T-cell (primary cell): ENCODE measurements at regions not wholly inside any gene's neighbourhood (a gene's known extent, or its start where the extent isn't known, plus 50 kb on each side); places are given as distances from the start of the nearest gene placed in this dataset.
A peak's percentile ranks its signal among the peaks of the same experiment; 100 is the strongest.

Experiments used
- ATAC-seq, 4 experiments: fragments of 200-7000 bp in 3 of 4; fragments of 150-1000 bp in 1 of 4; cut with Tn5 transposase; replicated peaks in 1 of 4; 1 replicate in 3 of 4; 2 replicates in 1 of 4; pipeline ENCODE4 v1.10.0; 2021; ENCODE audit warnings: moderate library complexity in 3 of 4, mild to moderate bottlenecking in 2 of 4, moderate number of reproducible peaks in 1 of 4
- CTCF ChIA-PET, 2 donors: fragments of 300-600 bp; sonication (Branson Sonifier 250); formaldehyde crosslinking; loops; one replicate each; lab custom pipeline; 2022; ENCODE audit warnings: antibody characterized with exemption in 2 of 2; lab: Charles Lee
- POLR2A ChIA-PET, 2 donors: fragments of 300-600 bp; sonication (Branson Sonifier 250); formaldehyde crosslinking; loops; one replicate each; lab custom pipeline; 2022; ENCODE audit warnings: antibody characterized with exemption in 2 of 2; lab: Charles Lee
- DNase-seq, 35 experiments: peaks; one replicate each; pipeline versions ENCODE4 v3.0.0 to v3.0.0-alpha.2; 2013 to 2023
- H3K27ac ChIP-seq: one replicate; pipeline ENCODE4 v1.5.1; 2013; ENCODE audit warnings: low read length
- H3K27me3 ChIP-seq, 2 experiments: replicated peaks in 1 of 2; 1 replicate in 1 of 2; 2 replicates in 1 of 2; pipeline versions ENCODE4 v1.6.1 to v1.7.0; 2013; ENCODE audit warnings: low read length in 1 of 2, mixed read lengths in 1 of 2; ENCODE audit not compliant: control insufficient read depth in 2 of 2, insufficient read depth in 2 of 2; ENCODE audit errors: extremely low read depth in 1 of 2
- H3K36me3 ChIP-seq, 2 donors: 1 replicate in 1 of 2; 2 replicates in 1 of 2; pipeline versions ENCODE4 v1.6.1 to v1.7.0; 2013; ENCODE audit warnings: low read length in 1 of 2; ENCODE audit not compliant: control insufficient read depth in 2 of 2, insufficient read depth in 1 of 2; ENCODE audit errors: extremely low read depth in 1 of 2
- H3K4me1 ChIP-seq, 2 experiments: 1 replicate in 1 of 2; 2 replicates in 1 of 2; pipeline versions ENCODE4 v1.6.1 to v1.7.0; 2013; ENCODE audit warnings: low read length in 2 of 2, mixed read lengths in 1 of 2; ENCODE audit not compliant: insufficient read depth in 2 of 2, control insufficient read depth in 1 of 2; ENCODE audit errors: extremely low read depth in 1 of 2
- H3K4me3 ChIP-seq, 2 donors: 1 replicate in 1 of 2; 2 replicates in 1 of 2; pipeline versions ENCODE4 v1.5.1 to v1.7.0; 2013; ENCODE audit warnings: mild to moderate bottlenecking in 2 of 2, low read length in 1 of 2, moderate library complexity in 1 of 2; ENCODE audit not compliant: control insufficient read depth in 1 of 2; ENCODE audit errors: extremely low read depth in 1 of 2
- H3K9me3 ChIP-seq: 2 replicates; pipeline ENCODE4 v1.7.0; 2013
- H3K27ac Mint-ChIP-seq, 2 donors: one replicate each; pipeline ENCODE4 v1.8.0; 2020 to 2021; ENCODE audit warnings: mild to moderate bottlenecking in 2 of 2, mixed read lengths in 2 of 2
- H3K27me3 Mint-ChIP-seq, 2 donors: one replicate each; pipeline ENCODE4 v1.8.0; 2021 to 2022; ENCODE audit warnings: mixed read lengths in 2 of 2
- H3K36me3 Mint-ChIP-seq: one replicate; pipeline ENCODE4 v1.8.0; 2021; ENCODE audit warnings: mixed read lengths
- H3K4me1 Mint-ChIP-seq, 3 donors: one replicate each; pipeline ENCODE4 v1.8.0; 2020 to 2022; ENCODE audit warnings: mixed read lengths in 3 of 3, mild to moderate bottlenecking in 1 of 3
- H3K4me3 Mint-ChIP-seq, 3 donors: one replicate each; pipeline ENCODE4 v1.8.0; 2020 to 2022; ENCODE audit warnings: mild to moderate bottlenecking in 3 of 3, mixed read lengths in 3 of 3, moderate library complexity in 3 of 3
- H3K9me3 Mint-ChIP-seq, 3 donors: one replicate each; pipeline ENCODE4 v1.8.0; 2020 to 2022; ENCODE audit warnings: mixed read lengths in 3 of 3
- WGBS: methylation state at CpG from one replicate; pipeline ENCODE4 v1.1.5; 2013; ENCODE audit warnings: missing lambda C conversion rate; ENCODE audit not compliant: insufficient coverage; 5-methylcytosine and 5-hydroxymethylcytosine counted together

DNA sequence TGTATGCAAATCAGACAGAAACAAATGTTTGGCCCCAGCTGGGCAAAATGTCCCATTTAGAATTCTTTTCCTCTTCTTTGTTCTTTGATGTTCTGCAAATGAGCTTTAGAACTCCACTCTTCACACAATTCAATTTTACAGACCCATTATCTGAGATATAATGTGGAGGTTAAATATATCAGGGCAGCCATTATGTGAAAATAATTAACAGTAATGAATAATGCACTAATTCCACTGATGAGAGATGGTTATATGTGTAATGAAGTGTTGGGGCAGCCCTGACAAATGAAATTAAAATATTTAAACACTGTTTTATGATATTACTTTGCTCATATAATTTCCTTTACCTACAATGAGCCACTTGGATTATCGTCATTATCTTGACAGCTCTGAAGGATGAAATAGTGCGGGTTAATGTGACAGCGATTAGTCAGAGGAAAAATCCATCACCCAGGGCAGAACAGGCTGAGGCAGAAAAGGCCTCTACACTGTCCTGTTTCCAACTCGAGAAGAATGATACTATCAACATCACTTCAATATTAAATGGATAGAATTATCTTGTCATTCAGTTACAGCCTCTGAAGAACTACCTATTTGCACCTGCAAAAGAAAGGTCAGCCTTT, 321.1 kb downstream of the RBM26 start:
- Histone ChIP-seq H3K9me3 (no peaks in the 10 kb centered on the region), H3K36me3 (no peaks in the 10 kb centered on the region), H3K27me3 (no peaks in the 10 kb centered on the region), H3K4me3 (no peak overlapping the region), H3K27ac (no peak overlapping the region), H3K4me1 (no peaks in the 10 kb centered on the region)
- H3K36me3 Mint-ChIP-seq: no peaks in the 10 kb centered on the region
- H3K4me3 Mint-ChIP-seq: no peak overlapping the region
- CTCF ChIA-PET: no interaction called here
- WGBS: no CpG with 5 or more reads among the region's 4 CpGs
- H3K27me3 Mint-ChIP-seq: peaks cover 5% of the 10 kb centered on the region in 2 donors
- H3K9me3 Mint-ChIP-seq: no peaks in the 10 kb centered on the region
- POLR2A ChIA-PET: interaction anchor here in 1 of 2 donors (0.5 kb wide), 1 partner anchor 44 kb away, joined by 3 read pairs; no protein-coding TSS in a partner anchor
- ATAC-seq (no peak), DNase-seq (no peak)
- H3K4me1 Mint-ChIP-seq: no peaks in the 10 kb centered on the region
- no peak overlapping the region for H3K27ac Mint-ChIP-seq

DNA sequence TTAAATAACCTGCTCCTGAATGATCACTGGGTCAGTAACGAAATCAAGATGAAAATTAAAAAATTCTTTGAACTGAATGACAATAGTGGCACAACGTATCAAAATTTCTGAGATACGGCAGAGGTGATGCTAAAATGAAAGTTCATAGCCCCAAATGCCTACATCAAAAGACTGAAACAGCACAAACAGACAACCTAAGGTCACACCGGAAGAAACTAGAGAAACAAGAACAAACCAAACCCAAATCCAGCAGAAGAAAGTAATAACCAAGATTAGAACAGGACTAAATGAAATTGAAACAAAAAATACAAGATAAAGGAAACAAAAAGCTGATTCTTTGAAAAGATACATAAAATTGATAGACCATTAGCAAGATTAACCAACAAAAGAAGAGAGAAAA, 324.1 kb downstream of the RBM26 start:
- no peaks in the 10 kb centered on the region for H3K9me3 ChIP-seq
- peaks cover 0 to 3% of the 10 kb centered on the region in 2 experiments for H3K27me3 ChIP-seq
- H3K4me1 ChIP-seq: no peaks in the 10 kb centered on the region
- Mint-ChIP-seq H3K4me1 (no peaks in the 10 kb centered on the region), H3K27ac (peak overlapping the region in 1 of 2 donors; percentile 2), H3K9me3 (no peaks in the 10 kb centered on the region), H3K27me3 (peaks cover 5 to 7% of the 10 kb centered on the region in 2 donors), H3K4me3 (no peak overlapping the region), H3K36me3 (no peaks in the 10 kb centered on the region)
- H3K4me3 ChIP-seq: no peak overlapping the region
- 100% methylated on average over 1 of the region's 4 CpGs for WGBS
- no peak for DNase-seq
- ATAC-seq: no peak
- H3K36me3 ChIP-seq: no peaks in the 10 kb centered on the region
- H3K27ac ChIP-seq: no peak overlapping the region
- CTCF ChIA-PET: no interaction called here
- POLR2A ChIA-PET: no interaction called here

GRCh38 chr13:79079351-79079839, 326.7 kb downstream of the RBM26 start:
- WGBS: 95% methylated on average over 3 of the region's 4 CpGs
- ChIA-PET POLR2A (no interaction called here), CTCF (no interaction called here)
- Mint-ChIP-seq H3K36me3 (no peaks in the 10 kb centered on the region), H3K4me1 (no peaks in the 10 kb centered on the region), H3K9me3 (no peaks in the 10 kb centered on the region), H3K27me3 (peaks cover 0 to 5% of the 10 kb centered on the region in 2 donors), H3K27ac (no peak overlapping the region), H3K4me3 (no peak overlapping the region)
- Histone ChIP-seq H3K27ac (no peak overlapping the region), H3K9me3 (no peaks in the 10 kb centered on the region), H3K36me3 (no peaks in the 10 kb centered on the region), H3K4me3 (no peak overlapping the region), H3K4me1 (no peaks in the 10 kb centered on the region), H3K27me3 (peaks cover 0 to 3% of the 10 kb centered on the region in 2 experiments)
- DNase-seq (no peak), ATAC-seq (no peak)

- ChIA-PET POLR2A (no interaction called here), CTCF (no interaction called here)
- H3K4me1 Mint-ChIP-seq: no peaks in the 10 kb centered on the region
- peaks cover 5 to 7% of the 10 kb centered on the region in 2 donors for H3K27me3 Mint-ChIP-seq
- H3K36me3 Mint-ChIP-seq: no peaks in the 10 kb centered on the region
- Histone ChIP-seq H3K9me3 (no peaks in the 10 kb centered on the region), H3K27ac (no peak overlapping the region), H3K27me3 (peaks cover 0 to 3% of the 10 kb centered on the region in 2 experiments), H3K4me3 (no peak overlapping the region), H3K36me3 (no peaks in the 10 kb centered on the region), H3K4me1 (no peaks in the 10 kb centered on the region)
- ATAC-seq (no peak), DNase-seq (no peak)
- no peak overlapping the region for H3K4me3 Mint-ChIP-seq
- no peak overlapping the region for H3K27ac Mint-ChIP-seq
- H3K9me3 Mint-ChIP-seq: peaks cover 0 to 4% (median 3%) of the 10 kb centered on the region in 3 donors
Measured at GRCh38 chr13:79075703-79076102, 330.4 kb downstream of the RBM26 start.

- H3K36me3 ChIP-seq: no peaks in the 10 kb centered on the region
- no peak overlapping the region for H3K27ac ChIP-seq
- CTCF ChIA-PET: interaction anchor here in 1 of 2 donors (0.9 kb wide), 1 partner anchor 10 kb away, joined by 3 read pairs; no protein-coding TSS in a partner anchor
- H3K27me3 ChIP-seq: no peaks in the 10 kb centered on the region
- Mint-ChIP-seq H3K27me3 (peaks cover 13 to 19% of the 10 kb centered on the region in 2 donors), H3K9me3 (peaks cover 0 to 4% (median 3%) of the 10 kb centered on the region in 3 donors), H3K27ac (no peak overlapping the region), H3K36me3 (no peaks in the 10 kb centered on the region), H3K4me1 (no peaks in the 10 kb centered on the region), H3K4me3 (no peak overlapping the region)
- no peak overlapping the region for H3K4me3 ChIP-seq
- H3K4me1 ChIP-seq: no peaks in the 10 kb centered on the region
- DNase-seq: no peak
- no CpG with 5 or more reads among the region's 4 CpGs for WGBS
- ATAC-seq: no peak
- H3K9me3 ChIP-seq: no peaks in the 10 kb centered on the region
- POLR2A ChIA-PET: interaction anchor here in 1 of 2 donors (0.6 kb wide), 1 partner anchor 360 kb away, joined by 3 read pairs; no protein-coding TSS in a partner anchor
Measured at GRCh38 chr13:79070343-79070974, 335.6 kb downstream of the RBM26 start.

DNA sequence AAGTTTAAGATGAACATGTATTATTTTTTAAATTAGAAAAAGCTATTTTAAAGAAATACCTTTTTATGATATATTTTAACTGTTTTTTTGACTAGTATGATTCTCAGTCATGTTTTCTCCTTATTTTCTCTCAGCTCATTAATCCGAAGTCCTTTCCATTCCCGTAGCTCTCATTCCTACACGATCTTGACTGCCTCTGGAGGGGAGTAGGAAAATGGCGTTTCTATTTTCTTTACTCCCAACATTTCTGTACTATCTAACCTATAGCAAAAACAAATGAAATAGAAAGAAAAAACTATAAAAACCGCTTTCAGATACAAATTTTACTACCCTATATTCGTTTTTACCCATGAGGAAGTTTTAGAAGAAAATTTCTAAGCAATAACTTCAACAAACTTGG, 343.8 kb downstream of the RBM26 start:
- Mint-ChIP-seq H3K27me3 (peaks cover 18 to 24% of the 10 kb centered on the region in 2 donors), H3K9me3 (no peaks in the 10 kb centered on the region), H3K36me3 (no peaks in the 10 kb centered on the region), H3K4me3 (no peak overlapping the region), H3K27ac (no peak overlapping the region), H3K4me1 (no peaks in the 10 kb centered on the region)
- no CpG with 5 or more reads among the region's 6 CpGs for WGBS
- no peak overlapping the region for H3K27ac ChIP-seq
- H3K27me3 ChIP-seq: no peaks in the 10 kb centered on the region
- no peak overlapping the region for H3K4me3 ChIP-seq
- H3K4me1 ChIP-seq: no peaks in the 10 kb centered on the region
- ATAC-seq (no peak), DNase-seq (no peak)
- no peaks in the 10 kb centered on the region for H3K9me3 ChIP-seq
- CTCF ChIA-PET: no interaction called here
- POLR2A ChIA-PET: no interaction called here
- no peaks in the 10 kb centered on the region for H3K36me3 ChIP-seq
